Right cardiac atrium (tissue), 5 donors: ENCODE measurements at regions not wholly inside any gene's neighbourhood (a gene's known extent, or its start where the extent isn't known, plus 50 kb on each side); places are given as distances from the start of the nearest gene placed in this dataset.
"Not testable (repeated sequence)": the region's sequence is repeated elsewhere in the genome, so short reads cannot be mapped to it uniquely, and the experiment has no call there.

Experiments
- ATAC-seq, 2 donors: fragments of 200-7000 bp; cut with Tn5 transposase; one replicate each; pipeline versions ENCODE4 v1.8.0 to v1.9.1; 2020; ENCODE audit warnings: moderate library complexity in 2 of 2, mild to moderate bottlenecking in 1 of 2
- DNase-seq, 3 donors: peaks; one replicate each; pipeline ENCODE4 v3.0.0-alpha.2; 2020
- H3K27ac ChIP-seq: one replicate; pipeline ENCODE4 v1.5.1; 2013; ENCODE audit warnings: mild to moderate bottlenecking, low read length, control low read depth, moderate library complexity
- H3K27me3 ChIP-seq: one replicate; pipeline ENCODE4 v1.6.1; 2013; ENCODE audit not compliant: control insufficient read depth, insufficient read depth
- H3K4me1 ChIP-seq: one replicate; pipeline ENCODE4 v1.6.1; 2013; ENCODE audit warnings: low read length; ENCODE audit not compliant: control insufficient read depth, insufficient read depth
- H3K4me3 ChIP-seq: one replicate; pipeline ENCODE4 v1.5.1; 2013; ENCODE audit warnings: low read length, control low read depth
- H3K9me3 ChIP-seq: one replicate; pipeline ENCODE4 v1.6.1; 2013; ENCODE audit warnings: low read length; ENCODE audit not compliant: control insufficient read depth
- WGBS: extraction: QIAGEN DNeasy Blood & Tissue Kit; methylation state at CpG from one replicate; pipeline ENCODE4 v1.1.7; 2013; 5-methylcytosine and 5-hydroxymethylcytosine counted together
- intact Hi-C, 4 donors: fragments of 100-400 bp; cut with DNase I; formaldehyde crosslinking; loops; one replicate each; pipeline versions ENCODE4 v1.11.0 to v1.14.0; 2022 to 2023
- donor health status: healthy with polysubstance abuse.
- donor health status: DM: no; HTN: yes; CAD: no.
- donor health status: DM: no; HTN: no; CAD: no.
- donor health status: DM: no; HTN: yes; CAD: no; lungs with severe emphysema.
- donor health status: DM: yes; HTN: yes; CAD: no.

- no peak overlapping the region for H3K4me3 ChIP-seq
- ATAC-seq (no peak), DNase-seq (no peak)
- H3K4me1 ChIP-seq: no peaks in the 10 kb centered on the region
- no peak overlapping the region for H3K27ac ChIP-seq
- intact Hi-C loops: no loop called here
- no peaks in the 10 kb centered on the region for H3K27me3 ChIP-seq
- H3K9me3 ChIP-seq: no peaks in the 10 kb centered on the region
Measured at GRCh38 chr9:30012622-30013021, 2371.8 kb upstream of the ACO1 start.

GRCh38 chr9:30015073-30015472 lies 2369.4 kb upstream of the ACO1 start:
- 67% methylated on average over 4 of the region's 4 CpGs for WGBS
- no peak overlapping the region for H3K27ac ChIP-seq
- no peaks in the 10 kb centered on the region for H3K9me3 ChIP-seq
- DNase-seq: no peak
- H3K27me3 ChIP-seq: no peaks in the 10 kb centered on the region
- H3K4me3 ChIP-seq: no peak overlapping the region
- H3K4me1 ChIP-seq: no peaks in the 10 kb centered on the region
- intact Hi-C loops: no loop called here
- no peak for ATAC-seq

DNA sequence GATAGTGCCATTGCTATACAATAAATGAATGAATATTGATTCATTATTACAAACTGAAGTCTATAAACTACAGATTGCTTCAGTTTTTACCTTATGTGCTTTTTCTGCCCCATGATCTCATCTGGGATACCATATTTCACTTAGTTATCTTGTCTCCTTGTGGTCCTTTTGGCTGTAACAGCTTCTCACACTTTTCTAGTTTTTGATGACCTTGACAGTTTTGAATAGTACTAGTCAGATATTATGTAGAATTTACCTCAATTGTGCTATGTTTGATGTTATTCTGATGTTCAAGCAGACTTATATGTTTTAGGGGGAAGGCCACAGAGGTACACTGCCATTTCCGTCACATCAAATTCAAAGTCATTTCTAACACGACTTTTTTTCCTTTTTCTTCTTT lies 2364.3 kb upstream of the ACO1 start:
- WGBS: 75% methylated on average over 2 of the region's 2 CpGs
- H3K9me3 ChIP-seq: no peaks in the 10 kb centered on the region
- H3K4me1 ChIP-seq: no peaks in the 10 kb centered on the region
- ATAC-seq (no peak), DNase-seq (no peak)
- H3K27ac ChIP-seq: no peak overlapping the region
- H3K4me3 ChIP-seq: no peak overlapping the region
- H3K27me3 ChIP-seq: no peaks in the 10 kb centered on the region
- intact Hi-C loops: no loop called here

- DNase-seq (no peak), ATAC-seq (no peak)
- no peaks in the 10 kb centered on the region for H3K4me1 ChIP-seq
- H3K4me3 ChIP-seq: no peak overlapping the region
- no peaks in the 10 kb centered on the region for H3K9me3 ChIP-seq
- intact Hi-C loops: no loop called here
- 47% methylated on average over 1 of the region's 1 CpG for WGBS
- H3K27ac ChIP-seq: no peak overlapping the region
- no peaks in the 10 kb centered on the region for H3K27me3 ChIP-seq
Measured at GRCh38 chr9:30035761-30036160, 2348.7 kb upstream of the ACO1 start.

DNA sequence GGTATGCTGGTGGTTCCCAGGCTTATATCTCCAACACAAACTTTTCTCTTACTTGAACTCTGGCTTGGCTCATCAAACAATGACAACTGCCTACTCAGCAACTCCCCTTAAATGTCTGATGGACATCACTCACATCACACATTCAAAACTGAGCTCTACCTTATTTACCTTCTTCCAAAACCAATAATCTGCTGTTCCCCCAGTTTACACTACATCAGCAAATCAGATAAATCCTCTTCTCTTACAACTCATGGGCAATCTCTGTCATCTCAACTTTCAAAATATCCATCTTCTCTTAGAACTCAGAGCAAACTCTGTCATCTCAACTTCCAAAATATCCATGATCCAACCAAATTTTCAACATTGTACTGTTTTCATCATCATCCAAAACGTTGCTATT lies 2347.9 kb upstream of the ACO1 start:
- no peak overlapping the region for H3K4me3 ChIP-seq
- WGBS: 63% methylated on average over 1 of the region's 1 CpG
- intact Hi-C loops: no loop called here
- H3K27me3 ChIP-seq: no peaks in the 10 kb centered on the region
- no peak for DNase-seq
- no peak overlapping the region for H3K27ac ChIP-seq
- H3K4me1 ChIP-seq: no peaks in the 10 kb centered on the region
- no peaks in the 10 kb centered on the region for H3K9me3 ChIP-seq
- no peak for ATAC-seq

DNA sequence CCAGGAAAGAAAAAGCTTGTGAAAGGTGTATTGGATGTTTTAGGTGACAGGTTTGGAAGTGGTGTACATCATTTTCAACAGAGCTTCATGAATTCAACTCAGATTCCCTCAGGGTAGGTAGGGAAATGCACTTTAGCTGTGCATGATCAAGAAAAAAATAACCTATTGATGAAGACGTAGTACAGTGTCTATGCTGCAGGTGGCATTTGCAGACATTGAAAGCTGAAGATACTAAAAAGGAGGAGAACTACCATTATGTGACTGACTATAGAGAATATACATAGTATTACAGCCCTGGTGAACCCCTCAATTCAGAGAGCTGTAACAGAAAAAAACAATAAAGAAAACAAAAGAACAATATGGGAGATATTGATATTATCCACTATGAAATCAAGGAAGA lies 2344.7 kb upstream of the ACO1 start:
- Histone ChIP-seq H3K27ac (no peak overlapping the region), H3K4me1 (no peaks in the 10 kb centered on the region), H3K27me3 (no peaks in the 10 kb centered on the region), H3K9me3 (no peaks in the 10 kb centered on the region), H3K4me3 (no peak overlapping the region)
- 65% methylated on average over 1 of the region's 1 CpG for WGBS
- intact Hi-C loops: no loop called here
- ATAC-seq: no peak
- no peak for DNase-seq

- Histone ChIP-seq H3K27ac (no peak overlapping the region), H3K4me3 (no peak overlapping the region), H3K4me1 (no peaks in the 10 kb centered on the region), H3K27me3 (no peaks in the 10 kb centered on the region), H3K9me3 (no peaks in the 10 kb centered on the region)
- WGBS: 86% methylated on average over 8 of the region's 8 CpGs
- ATAC-seq: no peak
- intact Hi-C loops: no loop called here
- DNase-seq: peak in 1 of 3 donors; percentile 33
Measured at GRCh38 chr9:30048396-30048795, 2336.0 kb upstream of the ACO1 start.

GRCh38 chr9:30058463-30058862 lies 2326.0 kb upstream of the ACO1 start:
- ATAC-seq: no peak

DNA sequence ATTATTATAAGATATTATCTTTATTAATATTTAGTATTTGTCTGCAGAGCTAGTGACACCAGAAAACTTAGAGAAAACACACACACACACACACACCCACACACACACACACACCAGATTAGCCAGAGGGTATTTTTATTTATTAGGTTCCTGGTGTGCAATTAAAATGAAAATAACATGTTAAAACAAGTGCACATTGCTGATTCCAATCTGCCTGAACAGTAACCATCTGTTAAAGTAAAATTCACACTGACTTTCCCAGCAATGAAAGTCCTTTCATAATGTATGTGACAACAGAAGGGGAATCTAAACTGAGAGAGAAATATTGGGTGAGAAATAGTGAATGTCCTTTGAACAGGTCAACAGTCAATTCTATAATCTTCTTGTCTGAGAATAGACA lies 2323.5 kb upstream of the ACO1 start:
- intact Hi-C loops: no loop called here
- Histone ChIP-seq H3K27me3 (no peaks in the 10 kb centered on the region), H3K4me3 (no peak overlapping the region), H3K9me3 (no peaks in the 10 kb centered on the region), H3K4me1 (no peaks in the 10 kb centered on the region), H3K27ac (no peak overlapping the region)
- no peak for ATAC-seq
- no peak for DNase-seq

More at GRCh38 chr9:30058463-30058862, 2326.0 kb upstream of the ACO1 start:
- H3K9me3 ChIP-seq: no peaks in the 10 kb centered on the region
- H3K27ac ChIP-seq: no peak overlapping the region
- H3K4me1 ChIP-seq: no peaks in the 10 kb centered on the region
- WGBS: 31% methylated on average over 1 of the region's 1 CpG
- no peaks in the 10 kb centered on the region for H3K27me3 ChIP-seq
- no peak overlapping the region for H3K4me3 ChIP-seq
- intact Hi-C loops: no loop called here
- DNase-seq: no peak

DNA sequence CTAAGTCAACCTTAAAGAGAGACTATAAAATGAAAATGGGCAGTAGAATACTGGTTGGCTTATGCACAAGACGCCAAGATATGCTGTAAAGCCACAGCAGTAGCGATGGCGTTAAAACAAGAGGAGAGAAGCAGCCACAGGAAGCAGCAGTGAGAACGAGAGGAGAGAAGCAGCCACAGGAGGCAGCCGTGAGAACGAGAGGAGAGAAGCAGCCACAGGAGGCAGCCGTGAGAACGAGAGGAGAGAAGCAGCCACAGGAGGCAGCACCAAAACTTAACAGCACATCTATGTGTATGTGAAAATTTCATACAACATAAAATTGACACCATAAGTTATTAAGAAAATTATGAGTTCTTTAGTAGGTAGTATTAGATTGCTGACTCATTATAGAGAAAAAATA lies 2318.6 kb upstream of the ACO1 start:
- WGBS: 77% methylated on average over 8 of the region's 8 CpGs
- DNase-seq (no peak), ATAC-seq (no peak)
- H3K9me3 ChIP-seq: no peaks in the 10 kb centered on the region
- no peaks in the 10 kb centered on the region for H3K27me3 ChIP-seq
- no peak overlapping the region for H3K27ac ChIP-seq
- intact Hi-C loops: no loop called here
- H3K4me3 ChIP-seq: no peak overlapping the region
- H3K4me1 ChIP-seq: no peaks in the 10 kb centered on the region

GRCh38 chr9:30069236-30069635 lies 2315.2 kb upstream of the ACO1 start:
- H3K4me3 ChIP-seq, DNase-seq, ATAC-seq, H3K27ac ChIP-seq, H3K9me3 ChIP-seq, H3K27me3 ChIP-seq, H3K4me1 ChIP-seq, intact Hi-C loops: not testable (repeated sequence)
- 86% methylated on average over 3 of the region's 3 CpGs for WGBS

- WGBS: 80% methylated on average over 15 of the region's 15 CpGs
- no peaks in the 10 kb centered on the region for H3K4me1 ChIP-seq
- H3K27ac ChIP-seq: no peak overlapping the region
- DNase-seq: no peak
- no peak for ATAC-seq
- H3K4me3 ChIP-seq: no peak overlapping the region
- no peaks in the 10 kb centered on the region for H3K27me3 ChIP-seq
- H3K9me3 ChIP-seq: no peaks in the 10 kb centered on the region
- intact Hi-C loops: no loop called here
Measured at GRCh38 chr9:30075022-30075421, 2309.4 kb upstream of the ACO1 start.
